A673 (cell line): ENCODE measurements at regions not wholly inside any gene's neighbourhood (a gene's known extent, or its start where the extent isn't known, plus 50 kb on each side); places are given as distances from the start of the nearest gene placed in this dataset.

Experiments used
- EZH2 ChIP-seq: fragments of 200-600 bp; sonication (generic); IDR thresholded peaks from 2 replicates; pipeline ENCODE4 v1.6.1; 2017; ENCODE audit warnings: borderline replicate concordance, low read depth, mild to moderate bottlenecking, mixed read lengths, antibody characterized with exemption, low read length; ENCODE audit not compliant: poor library complexity, severe bottlenecking
- TF ChIP-seq, protein P1 (sequence below): fragments of 300-800, 200-600 bp; sonication (generic); conservative IDR thresholded peaks from 2 replicates; pipeline ENCODE4 v1.5.1; 2017; ENCODE audit warnings: low read depth, mild to moderate bottlenecking, antibody characterized with exemption, low read length, moderate library complexity, mixed read lengths

DNA sequence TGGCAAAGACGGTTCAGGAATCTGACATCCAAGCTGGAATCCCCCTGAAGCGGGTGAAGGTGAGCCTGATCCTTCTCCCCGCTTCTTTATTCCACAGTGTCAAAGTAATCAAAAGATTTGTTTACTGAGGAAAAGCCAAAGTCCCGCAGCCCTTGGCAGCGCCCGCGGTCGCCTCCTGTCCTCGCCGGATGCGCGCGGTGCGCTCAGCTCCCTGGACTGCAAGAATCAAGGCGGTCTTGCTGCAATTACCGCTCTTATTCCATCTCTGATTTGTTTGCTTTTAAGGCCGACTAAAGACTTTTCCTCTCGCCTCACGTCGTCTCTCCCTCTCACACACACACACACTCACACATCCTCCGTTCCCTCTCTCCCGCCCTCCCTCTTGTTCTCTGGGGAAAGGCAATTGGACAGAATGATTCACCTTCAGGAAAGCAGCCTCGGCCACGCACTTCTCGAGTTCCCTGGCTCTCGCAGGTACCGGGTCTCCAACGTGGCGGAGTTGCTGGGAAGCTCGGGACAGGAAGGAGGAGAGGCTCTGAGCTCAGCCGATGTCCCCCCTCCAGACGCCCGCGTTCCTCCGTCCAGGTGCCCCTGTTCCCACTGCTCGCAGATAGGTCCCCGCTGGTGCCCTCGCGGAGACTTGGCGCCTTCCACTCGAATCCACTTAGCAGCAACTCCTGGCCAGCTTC is 68.6 kb upstream of the USP15 start:
- TF ChIP-seq, protein P1, sequence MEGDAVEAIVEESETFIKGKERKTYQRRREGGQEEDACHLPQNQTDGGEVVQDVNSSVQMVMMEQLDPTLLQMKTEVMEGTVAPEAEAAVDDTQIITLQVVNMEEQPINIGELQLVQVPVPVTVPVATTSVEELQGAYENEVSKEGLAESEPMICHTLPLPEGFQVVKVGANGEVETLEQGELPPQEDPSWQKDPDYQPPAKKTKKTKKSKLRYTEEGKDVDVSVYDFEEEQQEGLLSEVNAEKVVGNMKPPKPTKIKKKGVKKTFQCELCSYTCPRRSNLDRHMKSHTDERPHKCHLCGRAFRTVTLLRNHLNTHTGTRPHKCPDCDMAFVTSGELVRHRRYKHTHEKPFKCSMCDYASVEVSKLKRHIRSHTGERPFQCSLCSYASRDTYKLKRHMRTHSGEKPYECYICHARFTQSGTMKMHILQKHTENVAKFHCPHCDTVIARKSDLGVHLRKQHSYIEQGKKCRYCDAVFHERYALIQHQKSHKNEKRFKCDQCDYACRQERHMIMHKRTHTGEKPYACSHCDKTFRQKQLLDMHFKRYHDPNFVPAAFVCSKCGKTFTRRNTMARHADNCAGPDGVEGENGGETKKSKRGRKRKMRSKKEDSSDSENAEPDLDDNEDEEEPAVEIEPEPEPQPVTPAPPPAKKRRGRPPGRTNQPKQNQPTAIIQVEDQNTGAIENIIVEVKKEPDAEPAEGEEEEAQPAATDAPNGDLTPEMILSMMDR: no peak
- peak; percentile 26 for TF ChIP-seq EZH2
